Mesenchymal stem cell (in vitro differentiated cells and primary cell): ENCODE measurements at regions not wholly inside any gene's neighbourhood (a gene's known extent, or its start where the extent isn't known, plus 50 kb on each side); places are given as distances from the start of the nearest gene placed in this dataset.

ENCODE experiments used
- DNase-seq: peaks from one replicate; pipeline ENCODE4 v3.0.0-alpha.2; 2013
- H2AFZ ChIP-seq: one replicate; pipeline ENCODE4 v1.6.1; 2013; ENCODE audit warnings: low read depth, mild to moderate bottlenecking, control low read depth, inconsistent platforms, low read length, moderate library complexity
- H2AK5ac ChIP-seq: 2 replicates; pipeline ENCODE4 v1.6.1; 2013; ENCODE audit warnings: low read length, moderate library complexity, mild to moderate bottlenecking, inconsistent platforms; ENCODE audit not compliant: severe bottlenecking
- H2BK120ac ChIP-seq: one replicate; pipeline ENCODE4 v1.6.1; 2013; ENCODE audit warnings: low read depth, mild to moderate bottlenecking, inconsistent platforms, low read length, moderate library complexity
- H2BK12ac ChIP-seq, 2 experiments: one replicate each; pipeline ENCODE4 v1.6.1; 2013; ENCODE audit warnings: inconsistent platforms in 2 of 2, low read length in 2 of 2, mild to moderate bottlenecking in 2 of 2, moderate library complexity in 2 of 2, control low read depth in 1 of 2
- H2BK15ac ChIP-seq: one replicate; pipeline ENCODE4 v1.6.1; 2013; ENCODE audit warnings: mild to moderate bottlenecking, low read depth, inconsistent platforms; ENCODE audit not compliant: poor library complexity, severe bottlenecking
- H2BK5ac ChIP-seq: 2 replicates; pipeline ENCODE4 v1.6.1; 2013; ENCODE audit warnings: low read depth, mild to moderate bottlenecking, low read length, control low read depth, inconsistent platforms; ENCODE audit not compliant: poor library complexity, severe bottlenecking
- H3K14ac ChIP-seq, 2 experiments: one replicate each; pipeline ENCODE4 v1.6.1; 2013; ENCODE audit warnings: inconsistent platforms in 2 of 2, low read length in 2 of 2, control low read depth in 1 of 2, mild to moderate bottlenecking in 1 of 2, moderate library complexity in 1 of 2
- H3K18ac ChIP-seq, 2 experiments: one replicate each; pipeline ENCODE4 v1.6.1; 2013; ENCODE audit warnings: inconsistent platforms in 2 of 2, low read length in 2 of 2, control low read depth in 1 of 2, low read depth in 1 of 2, mild to moderate bottlenecking in 1 of 2
- H3K23ac ChIP-seq, 2 experiments: one replicate each; pipeline ENCODE4 v1.6.1; 2013; ENCODE audit warnings: inconsistent platforms in 2 of 2, low read length in 2 of 2, mild to moderate bottlenecking in 2 of 2, moderate library complexity in 2 of 2, control low read depth in 1 of 2
- H3K27ac ChIP-seq: 2 replicates; pipeline ENCODE4 v1.5.1; 2013; ENCODE audit warnings: mild to moderate bottlenecking, moderate library complexity, low read length, control low read depth, inconsistent platforms; ENCODE audit not compliant: poor library complexity, severe bottlenecking
- H3K27me3 ChIP-seq, 2 experiments: 2 replicates each; pipeline versions ENCODE4 v1.6.1 to v1.7.0; 2013; ENCODE audit warnings: low read length in 2 of 2, mild to moderate bottlenecking in 2 of 2, moderate library complexity in 2 of 2, control low read depth in 1 of 2, inconsistent platforms in 1 of 2; ENCODE audit not compliant: control insufficient read depth in 1 of 2, insufficient read depth in 1 of 2
- H3K36me3 ChIP-seq, 2 experiments: 2 replicates each; pipeline versions ENCODE4 v1.6.1 to v1.7.0; 2013; ENCODE audit warnings: low read length in 2 of 2, control low read depth in 1 of 2, inconsistent platforms in 1 of 2, low read depth in 1 of 2, mild to moderate bottlenecking in 1 of 2; ENCODE audit not compliant: insufficient read depth in 2 of 2, control insufficient read depth in 1 of 2
- H3K4ac ChIP-seq, 2 experiments: one replicate each; pipeline ENCODE4 v1.6.1; 2013; ENCODE audit warnings: inconsistent platforms in 2 of 2, low read length in 2 of 2, mild to moderate bottlenecking in 2 of 2, moderate library complexity in 2 of 2, control low read depth in 1 of 2, low read depth in 1 of 2
- H3K4me1 ChIP-seq: 2 replicates; pipeline ENCODE4 v1.6.1; 2013; ENCODE audit warnings: low read depth, low read length, control low read depth; ENCODE audit not compliant: control insufficient read depth, insufficient read depth
- H3K4me2 ChIP-seq: 2 replicates; pipeline ENCODE4 v1.6.1; 2013; ENCODE audit warnings: low read length, mild to moderate bottlenecking, inconsistent platforms; ENCODE audit not compliant: poor library complexity, severe bottlenecking
- H3K4me3 ChIP-seq, 2 experiments: 2 replicates each; pipeline versions ENCODE4 v1.5.1 to v1.7.0; 2013; ENCODE audit warnings: low read length in 2 of 2, mild to moderate bottlenecking in 2 of 2, control low read depth in 1 of 2, low read depth in 1 of 2; ENCODE audit not compliant: insufficient read depth in 1 of 2
- H3K79me1 ChIP-seq: replicated peaks from 2 replicates; pipeline ENCODE4 v1.6.1; 2013; ENCODE audit warnings: mild to moderate bottlenecking, control low read depth, low read length, inconsistent platforms; ENCODE audit not compliant: poor library complexity, severe bottlenecking
- H3K9ac ChIP-seq: 2 replicates; pipeline ENCODE4 v1.7.0; 2013; ENCODE audit warnings: mild to moderate bottlenecking, low read length, moderate library complexity
- H3K9me3 ChIP-seq: 2 replicates; pipeline ENCODE4 v1.7.0; 2013; ENCODE audit warnings: mild to moderate bottlenecking, low read length; ENCODE audit not compliant: control insufficient read depth
- H4K8ac ChIP-seq: one replicate; pipeline ENCODE4 v1.6.1; 2013; ENCODE audit warnings: inconsistent platforms, mild to moderate bottlenecking, low read length, moderate library complexity
- H4K91ac ChIP-seq: one replicate; pipeline ENCODE4 v1.6.1; 2013; ENCODE audit warnings: mild to moderate bottlenecking, low read length, inconsistent platforms
- WGBS: methylation state at CpG from one replicate; pipeline ENCODE4 v1.1.7; 2013; ENCODE audit warnings: mixed read lengths; 5-methylcytosine and 5-hydroxymethylcytosine counted together

GRCh38 chr6:94590416-94590815 is 986.9 kb upstream of the MANEA start:
- no peak overlapping the region for H3K9ac ChIP-seq
- no peak overlapping the region for H2BK12ac ChIP-seq
- H2BK15ac ChIP-seq = no peak overlapping the region
- DNase-seq = no peak
- WGBS = 90% methylated on average over 6 of the region's 6 CpGs
- H4K8ac ChIP-seq = no peak overlapping the region
- no peak overlapping the region for H2AFZ ChIP-seq
- H3K4ac ChIP-seq = no peak overlapping the region
- H3K23ac ChIP-seq = no peak overlapping the region
- no peak overlapping the region for H3K18ac ChIP-seq
- no peak overlapping the region for H2AK5ac ChIP-seq
- no peak overlapping the region for H3K27ac ChIP-seq
- no peaks in the 10 kb centered on the region for H3K4me1 ChIP-seq
- no peak overlapping the region for H2BK5ac ChIP-seq
- H3K79me1 ChIP-seq = no peaks in the 10 kb centered on the region
- H3K27me3 ChIP-seq = no peaks in the 10 kb centered on the region
- no peak overlapping the region for H2BK120ac ChIP-seq
- no peak overlapping the region for H4K91ac ChIP-seq
- H3K9me3 ChIP-seq = peaks cover 5% of the 10 kb centered on the region
- no peaks in the 10 kb centered on the region for H3K36me3 ChIP-seq
- H3K14ac ChIP-seq = no peak overlapping the region
- no peak overlapping the region for H3K4me3 ChIP-seq
- no peak overlapping the region for H3K4me2 ChIP-seq

DNA sequence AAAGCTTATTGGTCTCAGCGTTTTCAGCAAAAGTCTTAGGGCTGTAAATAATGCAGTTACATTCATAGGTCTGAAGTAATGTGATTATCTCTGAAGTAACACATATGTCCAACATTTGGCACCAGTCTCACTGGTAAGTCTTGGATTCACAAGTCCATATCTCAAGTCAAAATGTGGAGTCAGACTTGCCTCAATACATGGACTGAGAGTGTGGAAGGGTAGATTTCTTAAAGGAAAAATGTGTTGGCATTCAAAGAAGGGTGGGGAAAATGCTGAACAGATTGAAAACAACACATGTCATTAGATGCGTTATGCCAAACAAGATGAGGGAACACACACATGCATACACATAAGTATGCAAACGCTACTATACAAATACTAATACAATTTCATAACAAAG is 989.0 kb upstream of the MANEA start:
- Histone ChIP-seq H3K4ac (no peak overlapping the region), H3K9me3 (peaks cover 5% of the 10 kb centered on the region), H3K18ac (no peak overlapping the region), H4K8ac (no peak overlapping the region), H3K4me2 (no peak overlapping the region), H2BK12ac (no peak overlapping the region), H2AFZ (no peak overlapping the region), H2BK5ac (no peak overlapping the region), H3K23ac (no peak overlapping the region), H3K27ac (no peak overlapping the region), H2BK120ac (no peak overlapping the region), H3K9ac (no peak overlapping the region), H3K4me3 (no peak overlapping the region), H3K27me3 (no peaks in the 10 kb centered on the region), H4K91ac (no peak overlapping the region), H3K36me3 (no peaks in the 10 kb centered on the region), H2AK5ac (no peak overlapping the region), H2BK15ac (no peak overlapping the region), H3K4me1 (no peaks in the 10 kb centered on the region), H3K14ac (no peak overlapping the region), H3K79me1 (no peaks in the 10 kb centered on the region)
- no peak for DNase-seq
- no CpG with 5 or more reads among the region's 3 CpGs for WGBS

- Histone ChIP-seq H3K36me3 (no peaks in the 10 kb centered on the region), H3K27me3 (no peaks in the 10 kb centered on the region), H3K18ac (no peak overlapping the region), H2AK5ac (no peak overlapping the region), H4K91ac (no peak overlapping the region), H3K14ac (no peak overlapping the region), H2BK5ac (no peak overlapping the region), H2BK12ac (no peak overlapping the region), H3K27ac (no peak overlapping the region), H3K4me2 (no peak overlapping the region), H2BK15ac (no peak overlapping the region), H3K4me3 (no peak overlapping the region), H3K4ac (no peak overlapping the region), H3K79me1 (no peaks in the 10 kb centered on the region), H2AFZ (no peak overlapping the region), H3K9ac (no peak overlapping the region), H4K8ac (no peak overlapping the region), H3K4me1 (no peaks in the 10 kb centered on the region), H2BK120ac (no peak overlapping the region), H3K23ac (no peak overlapping the region), H3K9me3 (no peaks in the 10 kb centered on the region)
- WGBS = 100% methylated on average over 2 of the region's 2 CpGs
- DNase-seq = no peak
Measured at GRCh38 chr6:94584211-94584610, 993.1 kb upstream of the MANEA start.

DNA sequence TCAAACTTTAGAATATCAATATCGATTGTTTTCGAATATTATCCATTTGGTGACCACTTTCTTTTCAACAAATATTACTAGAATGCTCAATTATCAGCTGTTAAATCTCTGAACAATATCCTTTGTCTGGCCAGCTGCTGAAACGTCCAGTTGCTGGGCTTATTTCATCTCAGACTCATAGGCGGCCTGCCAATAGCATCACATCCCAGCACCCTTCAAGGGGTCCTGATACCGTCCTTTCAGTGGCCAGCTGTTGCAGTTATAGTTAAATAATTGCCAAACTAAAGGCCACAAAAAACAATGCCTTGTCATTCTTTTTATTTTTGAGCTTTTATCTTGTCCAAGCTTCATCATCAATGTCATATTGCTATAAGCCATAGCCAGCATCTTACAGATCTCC is 1006.8 kb upstream of the MANEA start:
- Histone ChIP-seq H3K18ac (no peak overlapping the region), H2AFZ (no peak overlapping the region), H2BK15ac (no peak overlapping the region), H3K14ac (no peak overlapping the region), H3K27me3 (no peaks in the 10 kb centered on the region), H3K9ac (no peak overlapping the region), H3K4me2 (no peak overlapping the region), H3K4me1 (no peaks in the 10 kb centered on the region), H3K36me3 (no peaks in the 10 kb centered on the region), H3K23ac (no peak overlapping the region), H2BK12ac (no peak overlapping the region), H2AK5ac (no peak overlapping the region), H2BK5ac (no peak overlapping the region), H4K91ac (no peak overlapping the region), H3K79me1 (no peaks in the 10 kb centered on the region), H3K4me3 (no peak overlapping the region), H3K9me3 (no peaks in the 10 kb centered on the region), H4K8ac (no peak overlapping the region), H2BK120ac (no peak overlapping the region), H3K27ac (no peak overlapping the region), H3K4ac (no peak overlapping the region)
- WGBS = 82% methylated on average over 5 of the region's 5 CpGs
- DNase-seq = no peak
